Lower leg skin (tissue), 3 donors: ENCODE measurements at regions not wholly inside any gene's neighbourhood (a gene's known extent, or its start where the extent isn't known, plus 50 kb on each side); places are given as distances from the start of the nearest gene placed in this dataset.

Experiments
- POLR2A ChIP-seq, 2 donors: fragments of 450-650 bp; IDR thresholded peaks; one replicate each; pipeline ENCODE4 v1.6.1; 2016 to 2017; ENCODE audit warnings: antibody characterized with exemption in 2 of 2, mild to moderate bottlenecking in 1 of 2, moderate library complexity in 1 of 2
- TF ChIP-seq, protein P1 (sequence below), 3 donors: fragments of 450-650 bp; IDR thresholded peaks; one replicate each; pipeline ENCODE4 v1.5.1; 2016; ENCODE audit warnings: antibody characterized with exemption in 3 of 3, mild to moderate bottlenecking in 3 of 3, moderate library complexity in 2 of 3

DNA sequence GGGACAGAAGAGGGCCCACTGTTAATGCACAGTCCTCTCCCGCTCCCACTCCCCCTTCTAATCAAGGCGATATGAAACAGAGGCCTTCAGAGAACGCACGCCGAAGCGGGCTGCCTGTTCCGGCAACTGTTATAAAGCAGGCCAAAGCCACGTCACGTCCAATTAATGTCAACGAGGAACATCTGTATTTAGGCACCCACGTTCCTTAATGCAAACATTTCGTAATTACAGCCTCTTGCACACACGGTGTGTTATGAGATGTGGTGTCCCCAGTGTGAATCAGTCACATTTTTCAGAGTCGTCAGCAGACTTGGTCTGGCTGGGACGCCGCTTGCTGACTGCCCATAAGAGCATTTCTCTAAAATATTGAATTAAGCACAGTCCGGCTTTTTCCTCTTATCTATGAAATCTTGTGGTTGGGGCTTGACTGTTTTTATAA lies 339.0 kb downstream of the NSG2 start:
- TF ChIP-seq, protein P1, sequence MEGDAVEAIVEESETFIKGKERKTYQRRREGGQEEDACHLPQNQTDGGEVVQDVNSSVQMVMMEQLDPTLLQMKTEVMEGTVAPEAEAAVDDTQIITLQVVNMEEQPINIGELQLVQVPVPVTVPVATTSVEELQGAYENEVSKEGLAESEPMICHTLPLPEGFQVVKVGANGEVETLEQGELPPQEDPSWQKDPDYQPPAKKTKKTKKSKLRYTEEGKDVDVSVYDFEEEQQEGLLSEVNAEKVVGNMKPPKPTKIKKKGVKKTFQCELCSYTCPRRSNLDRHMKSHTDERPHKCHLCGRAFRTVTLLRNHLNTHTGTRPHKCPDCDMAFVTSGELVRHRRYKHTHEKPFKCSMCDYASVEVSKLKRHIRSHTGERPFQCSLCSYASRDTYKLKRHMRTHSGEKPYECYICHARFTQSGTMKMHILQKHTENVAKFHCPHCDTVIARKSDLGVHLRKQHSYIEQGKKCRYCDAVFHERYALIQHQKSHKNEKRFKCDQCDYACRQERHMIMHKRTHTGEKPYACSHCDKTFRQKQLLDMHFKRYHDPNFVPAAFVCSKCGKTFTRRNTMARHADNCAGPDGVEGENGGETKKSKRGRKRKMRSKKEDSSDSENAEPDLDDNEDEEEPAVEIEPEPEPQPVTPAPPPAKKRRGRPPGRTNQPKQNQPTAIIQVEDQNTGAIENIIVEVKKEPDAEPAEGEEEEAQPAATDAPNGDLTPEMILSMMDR (IDR thresholded peaks at IDR 0.05), result no peak
- no peak for TF ChIP-seq POLR2A (IDR thresholded peaks at IDR 0.05)
